ENCODE measurements at regions not wholly inside any gene's neighbourhood (a gene's known extent, or its start where the extent isn't known, plus 50 kb on each side); places are given as distances from the start of the nearest gene placed in this dataset.

- Mint-ChIP-seq H3K27me3 (no peaks in the 10 kb centered on the region), H3K27ac (peak overlapping the region in 1 of 2 donors; percentile 86), H3K4me1 (ENCODE audit: low read depth in 2 of 2) (peaks cover 22 to 28% of the 10 kb centered on the region in 2 donors), H3K9me3 (no peaks in the 10 kb centered on the region), H3K4me3 (no peak overlapping the region), H3K36me3 (ENCODE audit: insufficient read depth) (no peaks in the 10 kb centered on the region)
- no peak for DNase-seq
- ATAC-seq (replicated peaks) = no peak
These were observed 163.5 kb upstream of the LYZL2 start for GRCh38 chr10:30793093-30793492.

- ATAC-seq (replicated peaks) (peak; percentile 56), DNase-seq (no peak)
- peak overlapping the region; percentile 39 to 60 for H3K4me3 Mint-ChIP-seq
These were observed 162.5 kb upstream of the LYZL2 start for GRCh38 chr10:30792025-30792424.

GRCh38 chr10:30791197-30791611 is 161.7 kb upstream of the LYZL2 start:
- DNase-seq (no peak), ATAC-seq (replicated peaks) (no peak)
- H3K27ac Mint-ChIP-seq = peak overlapping the region in 1 of 2 donors; percentile 86
- H3K4me1 Mint-ChIP-seq (ENCODE audit: low read depth in 2 of 2) = peaks cover 22 to 28% of the 10 kb centered on the region in 2 donors
- H3K36me3 Mint-ChIP-seq (ENCODE audit: insufficient read depth) = no peaks in the 10 kb centered on the region
- H3K27me3 Mint-ChIP-seq = no peaks in the 10 kb centered on the region
- no peaks in the 10 kb centered on the region for H3K9me3 Mint-ChIP-seq
- peak overlapping the region; percentile 47 to 60 for H3K4me3 Mint-ChIP-seq

More at GRCh38 chr10:30792025-30792424, 162.5 kb upstream of the LYZL2 start:
- H3K27me3 Mint-ChIP-seq = no peaks in the 10 kb centered on the region
- H3K4me1 Mint-ChIP-seq (ENCODE audit: low read depth in 2 of 2) = peaks cover 22 to 28% of the 10 kb centered on the region in 2 donors
- peak overlapping the region; percentile 81 to 86 for H3K27ac Mint-ChIP-seq
- no peaks in the 10 kb centered on the region for H3K36me3 Mint-ChIP-seq (ENCODE audit: insufficient read depth)
- H3K9me3 Mint-ChIP-seq = no peaks in the 10 kb centered on the region

- Mint-ChIP-seq H3K9me3 (no peaks in the 10 kb centered on the region), H3K27ac (peak overlapping the region; percentile 65 to 67), H3K4me1 (ENCODE audit: low read depth in 2 of 2) (peaks cover 26 to 28% of the 10 kb centered on the region in 2 donors), H3K27me3 (no peaks in the 10 kb centered on the region), H3K4me3 (no peak overlapping the region), H3K36me3 (ENCODE audit: insufficient read depth) (no peaks in the 10 kb centered on the region)
- DNase-seq = no peak
- no peak for ATAC-seq (replicated peaks)
These were observed 160.3 kb upstream of the LYZL2 start for GRCh38 chr10:30789806-30790205.

- H3K4me1 Mint-ChIP-seq (ENCODE audit: low read depth in 2 of 2) = peaks cover 31 to 36% of the 10 kb centered on the region in 2 donors
- DNase-seq = no peak
- no peak for ATAC-seq (replicated peaks)
- H3K27ac Mint-ChIP-seq = no peak overlapping the region
- H3K4me3 Mint-ChIP-seq = no peak overlapping the region
- no peaks in the 10 kb centered on the region for H3K36me3 Mint-ChIP-seq (ENCODE audit: insufficient read depth)
- no peaks in the 10 kb centered on the region for H3K27me3 Mint-ChIP-seq
- no peaks in the 10 kb centered on the region for H3K9me3 Mint-ChIP-seq
These were observed 158.8 kb upstream of the LYZL2 start for GRCh38 chr10:30788307-30788706.

- H3K27ac Mint-ChIP-seq = peak overlapping the region in 1 of 2 donors; percentile 58
- no peak overlapping the region for H3K4me3 Mint-ChIP-seq
- H3K36me3 Mint-ChIP-seq (ENCODE audit: insufficient read depth) = peaks cover 3% of the 10 kb centered on the region
- ATAC-seq (replicated peaks) = no peak
- no peaks in the 10 kb centered on the region for H3K27me3 Mint-ChIP-seq
- H3K4me1 Mint-ChIP-seq (ENCODE audit: low read depth in 2 of 2) = peaks cover 24 to 33% of the 10 kb centered on the region in 2 donors
- no peaks in the 10 kb centered on the region for H3K9me3 Mint-ChIP-seq
- no peak for DNase-seq
These were observed 157.4 kb upstream of the LYZL2 start for GRCh38 chr10:30786906-30787305.

- Mint-ChIP-seq H3K4me3 (peak overlapping the region; percentile 73 to 89), H3K36me3 (ENCODE audit: insufficient read depth) (peaks cover 5% of the 10 kb centered on the region), H3K9me3 (no peaks in the 10 kb centered on the region), H3K27me3 (no peaks in the 10 kb centered on the region), H3K27ac (peak overlapping the region; percentile 23 to 58), H3K4me1 (ENCODE audit: low read depth in 2 of 2) (peaks cover 17 to 27% of the 10 kb centered on the region in 2 donors)
- ATAC-seq (replicated peaks) (no peak), DNase-seq (no peak)
These were observed 156.6 kb upstream of the LYZL2 start for GRCh38 chr10:30786131-30786530.

- ATAC-seq (replicated peaks) (peak; percentile 30), DNase-seq (peak; percentile 7 to 25 (median 25))
- Mint-ChIP-seq H3K27me3 (no peaks in the 10 kb centered on the region), H3K4me1 (ENCODE audit: low read depth in 2 of 2) (peaks cover 13 to 23% of the 10 kb centered on the region in 2 donors), H3K27ac (peak overlapping the region; percentile 77 to 93), H3K9me3 (no peaks in the 10 kb centered on the region), H3K4me3 (peak overlapping the region; percentile 73 to 89), H3K36me3 (ENCODE audit: insufficient read depth) (peaks cover 7% of the 10 kb centered on the region)
These were observed 155.5 kb upstream of the LYZL2 start for GRCh38 chr10:30784897-30785605.

GRCh38 chr10:30784524-30784896 is 155.0 kb upstream of the LYZL2 start:
- peak; percentile 36 for ATAC-seq (replicated peaks)
- no peak for DNase-seq
- Mint-ChIP-seq H3K36me3 (ENCODE audit: insufficient read depth) (peaks cover 7% of the 10 kb centered on the region), H3K9me3 (no peaks in the 10 kb centered on the region), H3K4me1 (ENCODE audit: low read depth in 2 of 2) (peaks cover 9 to 20% of the 10 kb centered on the region in 2 donors), H3K4me3 (peak overlapping the region; percentile 73 to 89), H3K27me3 (no peaks in the 10 kb centered on the region), H3K27ac (peak overlapping the region; percentile 77 to 93)

GRCh38 chr10:30783939-30784501 is 154.5 kb upstream of the LYZL2 start:
- peaks cover 8 to 20% of the 10 kb centered on the region in 2 donors for H3K4me1 Mint-ChIP-seq (ENCODE audit: low read depth in 2 of 2)
- no peaks in the 10 kb centered on the region for H3K9me3 Mint-ChIP-seq
- H3K27me3 Mint-ChIP-seq = no peaks in the 10 kb centered on the region
- peak; percentile 86 for ATAC-seq (replicated peaks)
- peak overlapping the region; percentile 77 to 93 for H3K27ac Mint-ChIP-seq
- DNase-seq = peak; percentile 76 to 78 (median 76)
- H3K4me3 Mint-ChIP-seq = peak overlapping the region; percentile 73 to 89
- peaks cover 7% of the 10 kb centered on the region for H3K36me3 Mint-ChIP-seq (ENCODE audit: insufficient read depth)

- H3K4me3 Mint-ChIP-seq = peak overlapping the region; percentile 51 to 73
- peaks cover 7% of the 10 kb centered on the region for H3K36me3 Mint-ChIP-seq (ENCODE audit: insufficient read depth)
- ATAC-seq (replicated peaks) (no peak), DNase-seq (no peak)
- no peaks in the 10 kb centered on the region for H3K27me3 Mint-ChIP-seq
- no peaks in the 10 kb centered on the region for H3K9me3 Mint-ChIP-seq
- peak overlapping the region; percentile 77 to 93 for H3K27ac Mint-ChIP-seq
- peaks cover 8 to 20% of the 10 kb centered on the region in 2 donors for H3K4me1 Mint-ChIP-seq (ENCODE audit: low read depth in 2 of 2)
These were observed 153.2 kb upstream of the LYZL2 start for GRCh38 chr10:30782537-30783461.

GRCh38 chr10:30782157-30782536 is 152.6 kb upstream of the LYZL2 start:
- H3K9me3 Mint-ChIP-seq = no peaks in the 10 kb centered on the region
- H3K36me3 Mint-ChIP-seq (ENCODE audit: insufficient read depth) = peaks cover 7% of the 10 kb centered on the region
- H3K27ac Mint-ChIP-seq = peak overlapping the region in 1 of 2 donors; percentile 93
- peak overlapping the region; percentile 51 to 73 for H3K4me3 Mint-ChIP-seq
- H3K4me1 Mint-ChIP-seq (ENCODE audit: low read depth in 2 of 2) = peaks cover 8 to 20% of the 10 kb centered on the region in 2 donors
- DNase-seq (no peak), ATAC-seq (replicated peaks) (no peak)
- H3K27me3 Mint-ChIP-seq = no peaks in the 10 kb centered on the region

- no peak for DNase-seq
- no peaks in the 10 kb centered on the region for H3K27me3 Mint-ChIP-seq
- H3K4me1 Mint-ChIP-seq (ENCODE audit: low read depth in 2 of 2) = peaks cover 8 to 20% of the 10 kb centered on the region in 2 donors
- peak overlapping the region in 1 of 2 donors; percentile 93 for H3K27ac Mint-ChIP-seq
- peaks cover 7% of the 10 kb centered on the region for H3K36me3 Mint-ChIP-seq (ENCODE audit: insufficient read depth)
- no peaks in the 10 kb centered on the region for H3K9me3 Mint-ChIP-seq
- no peak for ATAC-seq (replicated peaks)
- no peak overlapping the region for H3K4me3 Mint-ChIP-seq
These were observed 152.1 kb upstream of the LYZL2 start for GRCh38 chr10:30781670-30782121.

Measured in effector memory CD8-positive, alpha-beta T cell (primary cell).